ENCODE measurements at regions not wholly inside any gene's neighbourhood (a gene's known extent, or its start where the extent isn't known, plus 50 kb on each side); places are given as distances from the start of the nearest gene placed in this dataset.
"Not testable (repeated sequence)": the region's sequence is repeated elsewhere in the genome, so short reads cannot be mapped to it uniquely, and the experiment has no call there.

DNA sequence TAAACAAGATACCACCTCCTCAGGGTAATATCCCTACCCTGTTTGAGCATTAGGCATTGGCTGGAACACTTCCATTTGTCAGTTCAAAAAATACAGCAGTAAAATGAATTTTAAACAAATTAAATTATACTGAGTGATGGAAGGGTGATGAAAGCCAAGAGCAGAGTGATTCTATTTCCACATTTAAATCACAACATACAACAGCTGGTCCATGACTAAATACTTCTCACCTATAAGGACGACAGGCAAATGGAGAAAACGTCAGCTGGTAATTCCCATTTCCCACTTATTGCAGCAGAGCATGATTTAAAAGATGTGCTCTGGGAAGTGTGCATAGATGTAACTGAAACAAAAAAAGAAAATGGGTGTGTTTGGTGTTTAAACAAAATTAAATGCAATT, 543.6 kb upstream of the DAB2 start:
- DNase-seq (ENCODE audit: low spot score) = no peak

DNA sequence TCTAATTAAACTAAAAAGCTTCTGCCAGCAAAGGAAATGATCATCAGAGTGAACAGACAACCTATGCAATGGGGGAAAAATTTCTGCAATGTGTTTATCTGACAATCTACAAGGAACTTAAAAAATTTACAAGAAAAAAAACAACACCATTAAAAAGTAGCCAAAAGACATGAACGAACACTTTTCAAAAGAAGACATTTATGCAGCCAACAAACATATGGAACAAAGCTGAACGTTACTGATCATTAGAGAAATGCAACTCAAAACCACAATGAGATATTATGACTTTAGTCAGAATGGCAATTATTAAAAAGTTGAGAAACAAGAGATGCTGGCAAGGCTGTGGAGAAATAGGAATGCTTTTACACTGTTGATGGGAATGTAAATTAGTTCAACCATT, 530.4 kb upstream of the DAB2 start:
- no peak for DNase-seq (ENCODE audit: low spot score)

DNA sequence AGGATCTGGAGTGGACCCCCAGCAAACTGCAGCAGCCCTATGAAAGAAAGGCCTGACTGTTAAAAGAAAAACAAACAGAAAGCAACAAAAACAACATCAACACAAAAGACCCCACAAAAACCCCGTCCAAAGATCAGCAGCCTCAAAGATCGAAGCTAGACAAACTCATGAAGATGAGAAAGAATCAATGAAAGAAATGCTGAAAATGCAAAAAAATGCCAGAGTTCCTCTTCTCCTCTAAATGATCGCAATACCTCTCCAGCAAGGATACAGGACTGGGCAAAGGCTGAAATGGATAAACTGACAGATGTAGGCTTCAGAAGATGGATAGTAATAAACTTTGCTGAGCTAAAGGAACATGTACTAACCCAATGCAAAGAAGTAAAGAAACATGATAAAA, 526.3 kb upstream of the DAB2 start:
- DNase-seq (ENCODE audit: low spot score) = no peak

DNA sequence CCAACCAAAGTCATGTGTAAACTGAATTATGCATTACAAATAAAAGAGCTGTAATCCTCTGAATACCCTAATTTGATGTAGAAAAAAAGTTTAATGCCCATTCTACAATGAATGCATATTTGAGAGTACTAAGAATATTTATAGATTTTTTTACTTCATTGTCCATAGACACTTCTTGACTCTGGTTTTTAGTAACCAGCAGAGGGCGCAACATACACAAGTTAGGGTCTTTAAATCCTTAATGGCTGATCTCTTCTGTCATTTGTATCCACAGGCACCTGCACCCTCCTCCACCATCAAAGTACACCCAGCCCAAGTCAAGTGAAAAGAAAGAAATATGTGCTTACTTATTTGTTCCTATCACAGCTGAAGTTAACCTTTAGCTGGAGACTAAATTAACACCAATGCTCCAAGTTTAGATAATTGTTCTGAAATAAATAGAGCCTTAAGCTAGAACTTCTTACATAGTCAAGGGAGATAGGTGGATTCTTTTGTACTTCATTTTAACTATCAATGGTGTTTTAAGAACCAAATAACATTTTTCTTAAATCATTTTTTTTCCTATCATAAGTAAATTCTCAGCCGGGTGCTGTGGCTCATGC, 524.2 kb upstream of the DAB2 start:
- no peak for DNase-seq (ENCODE audit: low spot score)

DNA sequence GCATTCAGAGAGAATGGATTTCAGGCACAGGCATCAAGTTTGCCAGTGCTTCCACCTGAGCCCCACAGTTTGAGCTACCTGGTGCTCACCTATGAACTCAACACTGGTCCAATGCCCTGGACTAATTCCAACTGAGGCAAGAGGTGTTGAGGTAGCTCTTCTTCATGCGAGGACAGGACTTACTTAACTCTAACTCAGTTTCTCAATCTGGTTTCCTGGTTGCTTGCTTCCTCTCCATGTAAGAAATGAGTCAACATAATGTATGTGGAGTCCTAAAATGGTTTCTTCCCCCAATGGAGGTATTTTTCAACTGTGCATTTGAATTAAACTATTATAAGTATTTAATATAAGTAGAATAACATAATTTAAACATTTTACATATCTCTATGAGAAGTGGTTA, 523.6 kb upstream of the DAB2 start:
- no peak for DNase-seq (ENCODE audit: low spot score)

DNA sequence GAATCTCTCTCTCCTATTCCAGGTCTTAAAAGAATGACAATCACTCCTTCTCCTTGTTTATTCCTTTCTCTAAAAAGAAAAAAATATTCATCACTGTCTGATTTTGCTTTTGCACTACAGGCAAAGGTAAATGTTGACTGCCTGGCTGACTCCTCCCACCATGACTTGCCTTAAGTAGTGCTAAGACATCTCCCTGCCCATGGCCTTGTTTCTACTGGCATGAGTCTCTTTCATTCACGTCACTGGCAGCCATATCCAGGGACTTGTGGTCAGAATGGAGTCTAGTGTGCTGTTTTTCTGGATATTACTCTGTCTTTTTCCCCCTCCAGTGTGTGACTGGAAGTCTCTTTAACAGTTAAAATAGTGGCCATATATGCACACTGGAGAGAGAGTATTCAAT, 522.9 kb upstream of the DAB2 start:
- no peak for DNase-seq (ENCODE audit: low spot score)

DNA sequence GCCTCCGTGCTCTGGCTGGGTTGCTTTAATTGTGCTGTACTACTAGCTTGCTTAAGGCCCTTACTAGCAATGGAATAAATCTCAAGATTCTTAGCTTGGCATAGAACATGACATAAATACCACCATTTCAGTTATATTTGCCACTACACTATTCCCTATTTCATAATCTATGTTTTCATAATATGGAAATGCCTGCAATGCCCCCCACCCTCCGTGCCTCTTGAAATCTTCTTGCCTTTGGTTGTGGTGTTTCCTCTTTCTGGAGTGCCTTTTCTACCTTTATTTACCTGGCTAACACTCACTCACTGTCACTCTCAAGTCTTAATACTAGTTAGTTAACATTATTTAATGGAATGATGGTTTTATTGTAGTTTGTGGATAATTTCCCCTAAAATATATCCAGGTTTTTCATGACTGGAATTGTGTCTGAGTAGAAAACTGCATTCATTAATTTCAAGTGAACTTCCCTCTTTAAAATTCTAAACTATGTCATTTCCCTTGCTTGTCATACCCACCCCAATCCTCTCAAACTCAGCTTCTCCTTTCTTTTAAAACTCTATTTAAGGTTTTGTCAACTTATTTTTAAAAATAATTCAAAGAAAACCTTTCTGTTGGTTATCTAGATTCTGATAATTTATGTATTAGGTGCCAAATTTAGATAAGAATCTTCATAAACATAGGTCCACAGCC, 521.7 kb upstream of the DAB2 start:
- no peak for DNase-seq (ENCODE audit: low spot score)

DNA sequence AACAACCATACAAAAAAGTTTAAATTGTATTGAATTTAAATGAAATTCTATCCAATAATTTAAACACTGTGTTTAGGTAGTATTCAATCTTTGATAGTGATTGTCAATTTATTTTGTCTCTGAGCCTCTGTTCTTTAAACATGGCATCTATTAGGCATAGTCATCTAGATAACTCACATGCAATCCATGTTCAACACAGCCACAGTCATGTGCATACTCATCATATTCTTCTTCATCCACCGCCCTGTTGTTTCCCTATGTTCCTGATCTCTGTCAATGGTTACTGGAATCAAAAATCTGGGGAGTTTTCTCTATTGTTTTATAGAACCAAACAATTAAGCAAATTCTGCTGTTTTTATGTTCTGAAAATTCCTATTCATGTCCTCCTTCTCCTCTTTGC, 521.1 kb upstream of the DAB2 start:
- no peak for DNase-seq (ENCODE audit: low spot score)

DNA sequence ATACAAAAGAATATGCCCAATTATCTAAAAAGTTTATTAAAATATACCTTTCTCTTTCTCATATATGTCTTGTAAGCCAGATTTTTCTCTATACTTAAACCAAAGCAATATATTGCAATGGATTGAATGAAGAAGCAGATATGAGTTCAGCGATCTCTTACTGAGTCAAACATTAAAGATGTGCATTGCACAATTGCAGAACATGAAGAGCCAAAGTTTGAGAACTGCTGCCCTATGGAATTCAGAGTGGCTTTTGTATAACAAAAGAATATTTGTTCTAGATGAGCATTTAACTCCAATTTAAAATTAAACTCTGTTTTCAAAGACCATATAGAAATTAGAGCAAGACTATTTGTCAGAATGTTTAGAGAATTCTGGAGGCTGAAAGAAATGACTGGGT, 519.0 kb upstream of the DAB2 start:
- DNase-seq (ENCODE audit: low spot score) = no peak

DNA sequence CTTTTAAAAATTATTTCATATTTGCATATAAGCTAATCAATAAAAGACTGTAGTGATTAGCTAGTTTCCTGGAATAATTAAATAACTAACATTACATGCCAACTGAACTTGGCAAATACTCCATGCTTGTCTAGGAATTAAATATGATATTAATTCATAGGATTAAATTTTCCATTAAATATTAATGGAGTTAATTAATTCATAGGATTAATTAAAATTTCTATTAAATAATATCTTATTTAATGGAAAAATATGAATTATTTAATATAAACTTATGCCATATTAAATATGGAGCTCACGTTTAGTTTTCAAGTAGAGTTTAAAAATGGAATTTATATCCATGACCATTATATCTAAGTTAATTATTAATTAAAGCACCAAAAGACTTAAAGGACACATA, 517.8 kb upstream of the DAB2 start:
- DNase-seq (ENCODE audit: low spot score) = no peak

DNA sequence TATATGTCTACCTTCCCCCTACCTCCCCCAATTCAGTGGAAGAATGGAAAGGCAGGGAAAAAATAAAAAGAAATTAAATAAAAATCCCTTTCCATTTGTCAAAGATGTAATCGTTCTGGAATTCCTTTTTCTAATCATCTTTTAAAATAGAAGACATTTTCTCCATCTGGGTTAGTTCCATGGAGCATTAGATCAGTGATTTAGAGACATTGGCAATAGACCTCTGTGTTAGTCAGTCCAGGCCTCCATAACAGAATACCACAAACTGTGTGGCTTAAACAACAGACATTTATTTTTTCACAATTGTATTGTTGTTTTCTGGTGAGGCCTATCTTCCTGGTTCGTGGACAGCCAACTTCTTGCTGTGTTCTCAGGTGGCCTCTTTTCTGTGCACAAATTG, 516.6 kb upstream of the DAB2 start:
- DNase-seq (ENCODE audit: low spot score) = no peak

DNA sequence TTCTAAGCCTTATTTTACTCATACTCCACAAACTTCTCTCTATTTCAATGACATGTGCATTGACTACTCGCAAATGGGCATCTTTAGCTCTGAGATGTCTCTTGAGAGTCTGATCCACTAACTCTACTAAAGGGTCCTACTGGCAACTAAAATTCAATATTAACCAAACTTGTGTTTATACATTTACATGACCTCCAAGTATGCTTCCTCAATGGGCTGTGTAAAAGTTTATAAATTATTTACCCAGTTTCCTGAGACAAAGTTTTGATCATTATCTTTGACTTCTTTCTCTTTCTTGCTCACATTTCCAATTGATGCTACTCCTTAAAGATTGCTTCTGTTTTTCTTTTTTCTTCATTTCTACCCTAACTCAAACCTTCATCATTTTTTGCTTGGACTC, 510.1 kb upstream of the DAB2 start:
- DNase-seq (ENCODE audit: low spot score) = no peak

DNA sequence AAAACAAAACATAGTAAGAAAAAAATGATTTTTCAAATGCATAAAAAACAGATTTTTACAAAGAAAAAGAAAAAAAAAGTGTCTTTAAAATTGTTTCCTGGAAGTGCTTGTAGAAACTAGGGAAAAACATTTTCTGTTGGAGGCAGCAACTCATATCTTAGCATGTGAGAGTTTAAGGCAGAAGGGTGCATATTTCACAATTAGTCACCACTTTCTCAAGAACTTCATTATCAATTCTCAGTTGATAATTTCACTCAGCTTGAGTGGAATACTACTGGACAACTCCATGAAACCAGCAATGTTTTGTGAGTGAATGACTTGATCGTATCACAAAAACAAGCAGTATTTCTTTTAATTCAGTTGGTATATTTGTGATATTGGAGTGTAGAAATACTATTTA, 508.3 kb upstream of the DAB2 start:
- no peak for DNase-seq (ENCODE audit: low spot score)

DNA sequence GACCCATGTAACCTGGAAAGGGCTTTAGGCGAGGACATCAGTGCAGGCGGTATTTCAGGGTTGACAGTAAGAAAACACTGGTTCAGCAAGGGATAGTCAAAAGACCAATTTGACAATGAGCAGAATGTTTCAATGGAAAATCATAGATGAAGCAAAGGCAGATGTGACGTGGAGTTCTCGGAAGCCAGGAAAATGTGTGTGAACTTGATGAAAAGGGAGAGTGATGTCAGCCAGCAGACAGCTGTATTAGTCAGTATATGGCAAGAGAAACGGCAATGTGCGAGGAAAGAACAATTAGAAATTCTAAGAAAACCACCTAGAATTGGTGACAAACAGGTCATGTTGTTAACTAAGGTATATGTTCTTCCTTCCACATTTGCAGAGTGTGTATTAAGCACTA, 503.9 kb upstream of the DAB2 start:
- DNase-seq (ENCODE audit: low spot score) = no peak

DNA sequence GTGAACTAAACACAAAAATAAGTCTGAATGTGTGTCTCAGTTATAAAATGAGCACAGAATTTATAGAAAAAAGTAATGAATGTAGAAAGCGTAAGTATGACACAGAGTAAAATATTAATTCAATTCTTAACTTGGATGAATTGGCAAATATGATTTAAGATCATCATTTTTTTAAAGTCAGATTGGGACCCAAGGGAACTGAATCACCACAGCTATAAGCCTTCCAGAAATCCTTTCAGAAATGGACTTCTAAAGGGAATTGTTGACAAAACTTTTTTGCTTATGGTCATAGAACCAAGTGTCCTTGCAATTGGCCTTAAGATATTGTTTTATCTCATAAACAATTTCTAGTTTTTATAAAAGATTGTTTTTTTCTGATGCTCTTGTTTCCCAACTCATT, 495.1 kb upstream of the DAB2 start:
- no peak for DNase-seq (ENCODE audit: low spot score)

DNA sequence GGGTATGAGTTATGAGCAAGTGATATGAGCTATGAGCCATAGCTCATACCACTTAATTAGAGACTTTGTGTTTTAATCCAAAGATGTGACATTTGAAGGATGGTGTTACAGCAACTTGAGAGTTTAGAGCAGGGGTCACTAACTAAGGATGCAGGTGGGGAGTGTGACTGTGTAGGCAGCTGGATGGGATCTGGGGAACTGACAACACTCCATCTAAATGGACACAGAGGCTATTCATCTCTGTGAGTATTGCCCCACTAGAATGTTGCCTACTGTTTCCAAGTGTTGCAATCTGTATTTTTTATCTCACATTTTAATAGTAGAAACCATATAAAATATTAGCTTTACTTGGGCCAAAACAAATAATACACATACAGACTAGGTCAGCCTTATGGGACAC, 488.1 kb upstream of the DAB2 start:
- DNase-seq (ENCODE audit: low spot score) = no peak

DNA sequence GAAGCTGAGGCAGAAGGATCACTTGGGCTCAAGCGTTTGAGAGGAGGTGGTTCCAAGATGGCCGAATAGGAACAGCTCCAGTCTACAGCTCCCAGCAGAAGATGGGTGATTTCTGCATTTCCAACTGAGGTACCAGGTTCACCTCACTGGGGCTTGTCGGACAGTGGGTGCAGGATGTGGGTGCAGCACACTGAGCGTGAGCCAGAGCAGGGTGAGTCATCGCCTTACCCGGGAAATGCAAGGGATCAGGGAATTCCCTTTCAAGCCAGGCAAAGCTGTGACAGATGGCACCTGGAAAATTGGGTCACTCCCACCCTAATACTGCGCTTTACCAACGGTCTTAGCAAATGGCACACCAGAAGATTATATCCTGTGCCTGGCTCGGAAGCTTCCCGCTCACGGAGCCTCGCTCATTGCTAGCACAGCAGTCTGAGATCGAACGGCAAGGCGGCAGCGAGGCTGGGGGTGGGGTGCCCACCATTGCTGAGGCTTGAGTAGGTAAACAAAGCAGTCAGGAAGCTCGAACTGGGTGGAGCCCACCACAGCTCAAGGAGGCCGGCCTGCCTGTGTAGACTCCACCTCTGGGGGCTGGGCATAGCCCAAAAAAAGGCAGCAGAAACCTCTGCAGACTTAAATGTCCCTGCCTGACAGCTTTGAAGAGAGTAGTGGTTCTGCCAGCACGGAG, 482.6 kb upstream of the DAB2 start:
- DNase-seq (ENCODE audit: low spot score) = not testable (repeated sequence)

DNA sequence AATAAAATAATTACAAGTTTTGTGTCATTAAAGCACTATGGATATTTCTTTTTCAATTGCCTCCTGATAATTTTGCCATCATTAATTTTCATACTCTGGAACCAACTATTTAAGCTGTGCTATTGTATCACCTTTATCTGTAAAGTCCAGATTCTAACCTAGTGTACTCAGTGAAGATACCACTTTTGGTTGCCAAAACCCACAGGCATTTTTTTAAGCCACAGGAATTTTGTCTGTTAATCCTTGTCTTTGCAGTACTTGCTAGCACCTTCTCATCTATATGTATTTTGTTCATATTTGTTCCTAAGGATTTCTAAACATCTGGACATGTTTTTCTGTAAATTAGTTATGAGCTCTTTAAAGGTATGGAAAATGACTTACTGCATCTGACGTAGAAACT, 481.4 kb upstream of the DAB2 start:
- no peak for DNase-seq (ENCODE audit: low spot score)

DNA sequence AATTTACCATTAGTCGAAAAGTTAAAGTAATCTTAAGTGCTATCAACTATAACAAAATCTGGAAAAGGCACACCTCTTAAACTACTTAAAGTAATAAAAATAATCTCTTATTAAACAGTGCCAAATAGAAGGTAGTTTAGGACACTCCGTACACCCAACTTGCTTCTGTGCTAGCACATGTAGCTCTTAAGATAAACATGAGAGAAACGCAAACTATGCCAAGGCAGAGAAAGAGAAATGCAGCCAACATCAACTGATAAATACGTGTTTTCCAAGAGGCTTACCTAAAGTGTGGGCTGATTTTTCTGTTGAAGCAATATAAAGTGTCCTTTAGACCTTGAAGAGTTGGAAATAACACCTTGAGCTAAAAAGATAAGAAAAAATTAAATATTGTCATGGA, 480.6 kb upstream of the DAB2 start:
- DNase-seq (ENCODE audit: low spot score) = no peak

DNA sequence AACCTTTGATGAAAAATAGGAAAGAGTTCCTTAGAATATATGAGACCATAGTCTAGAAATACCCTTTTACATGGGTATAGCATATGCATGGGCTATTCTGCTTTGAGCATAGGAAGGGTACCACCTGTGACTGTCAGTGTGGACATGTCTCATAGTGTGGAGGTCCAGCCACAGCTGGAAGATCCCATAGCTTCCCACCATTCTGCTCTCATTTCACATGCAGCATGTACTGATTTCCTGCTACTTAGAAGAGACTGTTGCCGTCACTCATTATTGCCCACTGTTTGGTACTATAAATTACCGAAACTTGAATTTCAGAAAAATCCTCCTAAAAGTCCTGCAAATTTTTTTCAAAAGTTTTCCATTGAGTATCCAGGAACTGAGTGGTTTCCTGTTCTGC, 477.8 kb upstream of the DAB2 start:
- no peak for DNase-seq (ENCODE audit: low spot score)

DNA sequence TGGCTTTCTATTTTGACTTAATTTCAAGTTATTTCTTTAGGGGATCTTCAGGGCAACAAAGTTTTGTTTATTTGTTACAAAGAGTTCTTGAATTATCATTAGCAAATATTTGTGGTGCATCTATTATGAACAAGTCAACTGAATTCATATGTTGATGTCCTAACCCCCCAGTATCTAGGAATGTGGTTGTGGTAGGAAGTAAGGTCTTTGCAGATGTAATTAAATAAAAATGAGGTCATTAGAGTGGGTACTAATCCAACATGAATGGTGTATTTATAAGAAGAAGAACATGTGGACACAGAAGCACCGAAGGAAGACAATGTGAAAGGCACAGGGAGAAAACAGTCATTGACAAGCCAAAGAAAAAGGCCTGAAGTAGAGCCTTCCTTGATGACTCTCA, 474.0 kb upstream of the DAB2 start:
- no peak for DNase-seq (ENCODE audit: low spot score)

DNA sequence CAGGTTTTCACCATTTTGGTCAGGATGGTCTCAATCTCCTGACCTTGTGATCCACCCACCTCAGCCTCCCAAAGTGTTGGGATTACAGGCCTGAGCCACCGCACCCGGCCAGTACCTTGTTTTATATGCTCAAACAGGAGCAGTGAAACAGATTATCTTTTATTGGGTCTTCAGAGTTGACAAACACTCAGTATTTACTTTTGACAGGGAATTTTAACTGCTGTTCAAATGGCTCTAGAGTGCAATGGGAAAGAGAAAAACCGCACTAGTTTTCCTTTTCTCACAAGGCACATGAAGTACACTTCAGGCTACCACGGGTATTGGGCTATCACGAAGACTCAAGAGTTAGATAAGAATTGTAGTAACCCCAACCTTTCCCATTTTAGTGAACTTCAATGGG, 471.9 kb upstream of the DAB2 start:
- DNase-seq (ENCODE audit: low spot score) = no peak

DNA sequence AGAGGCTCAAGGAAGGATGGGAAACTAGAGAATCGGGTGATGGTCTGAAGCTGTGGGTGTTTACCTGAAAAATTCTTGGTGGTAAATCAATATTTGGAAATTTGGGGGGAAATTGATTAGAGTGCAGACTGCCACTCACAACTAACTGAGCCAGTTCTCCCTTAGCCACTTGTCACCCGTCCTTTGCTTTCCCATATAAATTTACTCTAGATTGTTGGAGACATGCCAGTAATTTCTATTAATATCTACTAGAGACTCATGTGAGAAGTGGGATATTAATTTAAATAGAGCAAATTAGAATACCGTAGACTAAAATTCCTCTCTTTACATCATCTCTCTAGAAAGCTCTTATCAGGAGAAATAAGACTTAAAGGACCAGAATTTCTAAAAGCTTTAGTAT, 471.3 kb upstream of the DAB2 start:
- DNase-seq (ENCODE audit: low spot score) = no peak

DNA sequence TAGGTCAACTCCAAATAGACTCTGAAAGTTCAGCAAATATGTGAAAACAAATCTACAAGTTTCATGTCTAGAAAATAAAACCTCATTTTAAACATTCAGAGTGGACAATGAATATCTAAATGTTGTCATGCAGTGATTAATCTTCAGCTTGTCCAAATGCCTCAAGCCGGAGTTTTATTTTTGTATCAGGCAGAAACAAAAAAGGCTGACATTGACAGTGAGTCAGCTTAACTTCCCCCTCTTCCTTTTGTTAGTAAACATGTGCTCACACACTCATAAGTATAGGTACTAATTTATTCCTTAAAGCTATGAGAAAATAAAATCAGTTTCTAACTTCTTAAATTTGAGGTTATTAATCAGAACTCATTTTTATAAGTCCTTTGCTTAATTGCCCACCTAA, 467.9 kb upstream of the DAB2 start:
- DNase-seq (ENCODE audit: low spot score) = no peak
